ENCODE measurements at regions not wholly inside any gene's neighbourhood (a gene's known extent, or its start where the extent isn't known, plus 50 kb on each side); places are given as distances from the start of the nearest gene placed in this dataset.

GRCh38 chr6:131381052-131381708 is 191.8 kb upstream of the ARG1 start:
- H3K4me1 ChIP-seq (ENCODE audit: control insufficient read depth, insufficient read depth, low read length), result peaks cover 8% of the 10 kb centered on the region
- H3K9me3 ChIP-seq (ENCODE audit: control insufficient read depth, insufficient read depth, low read length), result peaks cover 1% of the 10 kb centered on the region
- DNase-seq (ENCODE audit: low read depth in 4 of 6, low spot score in 6 of 6), result peak in 2 of 6 donors; percentile 65 to 74
- no peak overlapping the region for H3K4me3 ChIP-seq (ENCODE audit: low read depth, low read length)
- H3K27me3 ChIP-seq (ENCODE audit: control insufficient read depth, insufficient read depth, low read length), result no peaks in the 10 kb centered on the region
- peak overlapping the region; percentile 65 for H3K27ac ChIP-seq (ENCODE audit: low read depth, low read length)
- H3K36me3 ChIP-seq (ENCODE audit: control insufficient read depth, insufficient read depth, low read length), result no peaks in the 10 kb centered on the region
- 63% methylated on average over 2 of the region's 9 CpGs for WGBS (ENCODE audit: insufficient coverage)

GRCh38 chr6:131381709-131382093 is 191.3 kb upstream of the ARG1 start:
- no peak overlapping the region for H3K4me3 ChIP-seq (ENCODE audit: low read depth, low read length)
- no peaks in the 10 kb centered on the region for H3K36me3 ChIP-seq (ENCODE audit: control insufficient read depth, insufficient read depth, low read length)
- 62% methylated on average over 5 of the region's 7 CpGs for WGBS (ENCODE audit: insufficient coverage)
- H3K4me1 ChIP-seq (ENCODE audit: control insufficient read depth, insufficient read depth, low read length), result peaks cover 8% of the 10 kb centered on the region
- H3K27ac ChIP-seq (ENCODE audit: low read depth, low read length), result peak overlapping the region; percentile 65
- no peaks in the 10 kb centered on the region for H3K27me3 ChIP-seq (ENCODE audit: control insufficient read depth, insufficient read depth, low read length)
- peaks cover 1% of the 10 kb centered on the region for H3K9me3 ChIP-seq (ENCODE audit: control insufficient read depth, insufficient read depth, low read length)
- DNase-seq (ENCODE audit: low read depth in 4 of 6, low spot score in 6 of 6), result no peak

GRCh38 chr6:131382631-131383030 is 190.4 kb upstream of the ARG1 start:
- Histone ChIP-seq H3K9me3 (ENCODE audit: control insufficient read depth, insufficient read depth, low read length) (peaks cover 1% of the 10 kb centered on the region), H3K27me3 (ENCODE audit: control insufficient read depth, insufficient read depth, low read length) (no peaks in the 10 kb centered on the region), H3K4me1 (ENCODE audit: control insufficient read depth, insufficient read depth, low read length) (peaks cover 8% of the 10 kb centered on the region), H3K27ac (ENCODE audit: low read depth, low read length) (no peak overlapping the region), H3K36me3 (ENCODE audit: control insufficient read depth, insufficient read depth, low read length) (no peaks in the 10 kb centered on the region), H3K4me3 (ENCODE audit: low read depth, low read length) (no peak overlapping the region)
- DNase-seq (ENCODE audit: low read depth in 4 of 6, low spot score in 6 of 6), result peak in 2 of 6 donors; percentile 58 to 79
- 42% methylated on average over 8 of the region's 10 CpGs for WGBS (ENCODE audit: insufficient coverage)

- H3K27ac ChIP-seq (ENCODE audit: low read depth, low read length), result no peak overlapping the region
- H3K36me3 ChIP-seq (ENCODE audit: control insufficient read depth, insufficient read depth, low read length), result no peaks in the 10 kb centered on the region
- H3K4me1 ChIP-seq (ENCODE audit: control insufficient read depth, insufficient read depth, low read length), result peaks cover 8% of the 10 kb centered on the region
- H3K4me3 ChIP-seq (ENCODE audit: low read depth, low read length), result no peak overlapping the region
- 58% methylated on average over 4 of the region's 6 CpGs for WGBS (ENCODE audit: insufficient coverage)
- H3K27me3 ChIP-seq (ENCODE audit: control insufficient read depth, insufficient read depth, low read length), result no peaks in the 10 kb centered on the region
- peaks cover 1% of the 10 kb centered on the region for H3K9me3 ChIP-seq (ENCODE audit: control insufficient read depth, insufficient read depth, low read length)
- DNase-seq (ENCODE audit: low read depth in 4 of 6, low spot score in 6 of 6), result peak in 1 of 6 donors; percentile 55
Observed at GRCh38 chr6:131383421-131384411, 189.3 kb upstream of the ARG1 start.

- Histone ChIP-seq H3K4me3 (ENCODE audit: low read depth, low read length) (no peak overlapping the region), H3K27me3 (ENCODE audit: control insufficient read depth, insufficient read depth, low read length) (no peaks in the 10 kb centered on the region), H3K9me3 (ENCODE audit: control insufficient read depth, insufficient read depth, low read length) (peaks cover 1% of the 10 kb centered on the region), H3K27ac (ENCODE audit: low read depth, low read length) (no peak overlapping the region), H3K4me1 (ENCODE audit: control insufficient read depth, insufficient read depth, low read length) (peaks cover 5% of the 10 kb centered on the region), H3K36me3 (ENCODE audit: control insufficient read depth, insufficient read depth, low read length) (no peaks in the 10 kb centered on the region)
- WGBS (ENCODE audit: insufficient coverage), result 20% methylated on average over 1 of the region's 5 CpGs
- peak in 2 of 6 donors; percentile 42 to 87 for DNase-seq (ENCODE audit: low read depth in 4 of 6, low spot score in 6 of 6)
Observed at GRCh38 chr6:131387562-131388447, 185.2 kb upstream of the ARG1 start.

GRCh38 chr6:131390322-131390721 is 182.7 kb upstream of the ARG1 start:
- WGBS (ENCODE audit: insufficient coverage), result 100% methylated on average over 1 of the region's 5 CpGs
- no peaks in the 10 kb centered on the region for H3K36me3 ChIP-seq (ENCODE audit: control insufficient read depth, insufficient read depth, low read length)
- no peaks in the 10 kb centered on the region for H3K27me3 ChIP-seq (ENCODE audit: control insufficient read depth, insufficient read depth, low read length)

GRCh38 chr6:131391116-131391515 is 181.9 kb upstream of the ARG1 start:
- WGBS (ENCODE audit: insufficient coverage), result 90% methylated on average over 1 of the region's 1 CpG
- no peak overlapping the region for H3K4me3 ChIP-seq (ENCODE audit: low read depth, low read length)
- peak in 1 of 6 donors; percentile 79 for DNase-seq (ENCODE audit: low read depth in 4 of 6, low spot score in 6 of 6)

More at GRCh38 chr6:131390322-131390721, 182.7 kb upstream of the ARG1 start:
- Histone ChIP-seq H3K9me3 (ENCODE audit: control insufficient read depth, insufficient read depth, low read length) (peaks cover 1% of the 10 kb centered on the region), H3K4me1 (ENCODE audit: control insufficient read depth, insufficient read depth, low read length) (no peaks in the 10 kb centered on the region), H3K4me3 (ENCODE audit: low read depth, low read length) (no peak overlapping the region), H3K27ac (ENCODE audit: low read depth, low read length) (no peak overlapping the region)
- DNase-seq (ENCODE audit: low read depth in 4 of 6, low spot score in 6 of 6), result no peak

GRCh38 chr6:131393433-131393832 is 179.6 kb upstream of the ARG1 start:
- Histone ChIP-seq H3K4me1 (ENCODE audit: control insufficient read depth, insufficient read depth, low read length) (no peaks in the 10 kb centered on the region), H3K27me3 (ENCODE audit: control insufficient read depth, insufficient read depth, low read length) (no peaks in the 10 kb centered on the region), H3K9me3 (ENCODE audit: control insufficient read depth, insufficient read depth, low read length) (no peaks in the 10 kb centered on the region), H3K4me3 (ENCODE audit: low read depth, low read length) (no peak overlapping the region), H3K27ac (ENCODE audit: low read depth, low read length) (no peak overlapping the region), H3K36me3 (ENCODE audit: control insufficient read depth, insufficient read depth, low read length) (no peaks in the 10 kb centered on the region)
- DNase-seq (ENCODE audit: low read depth in 4 of 6, low spot score in 6 of 6), result no peak
- WGBS (ENCODE audit: insufficient coverage), result no CpG with 5 or more reads among the region's 2 CpGs

More at GRCh38 chr6:131391116-131391515, 181.9 kb upstream of the ARG1 start:
- H3K9me3 ChIP-seq (ENCODE audit: control insufficient read depth, insufficient read depth, low read length), result peaks cover under 1% of the 10 kb centered on the region
- H3K4me1 ChIP-seq (ENCODE audit: control insufficient read depth, insufficient read depth, low read length), result no peaks in the 10 kb centered on the region
- H3K27me3 ChIP-seq (ENCODE audit: control insufficient read depth, insufficient read depth, low read length), result no peaks in the 10 kb centered on the region
- no peaks in the 10 kb centered on the region for H3K36me3 ChIP-seq (ENCODE audit: control insufficient read depth, insufficient read depth, low read length)
- H3K27ac ChIP-seq (ENCODE audit: low read depth, low read length), result no peak overlapping the region

GRCh38 chr6:131394768-131395432 is 178.1 kb upstream of the ARG1 start:
- Histone ChIP-seq H3K27me3 (ENCODE audit: control insufficient read depth, insufficient read depth, low read length) (no peaks in the 10 kb centered on the region), H3K4me1 (ENCODE audit: control insufficient read depth, insufficient read depth, low read length) (no peaks in the 10 kb centered on the region), H3K9me3 (ENCODE audit: control insufficient read depth, insufficient read depth, low read length) (no peaks in the 10 kb centered on the region), H3K27ac (ENCODE audit: low read depth, low read length) (no peak overlapping the region), H3K4me3 (ENCODE audit: low read depth, low read length) (no peak overlapping the region), H3K36me3 (ENCODE audit: control insufficient read depth, insufficient read depth, low read length) (no peaks in the 10 kb centered on the region)
- no peak for DNase-seq (ENCODE audit: low read depth in 4 of 6, low spot score in 6 of 6)
- 100% methylated on average over 1 of the region's 1 CpG for WGBS (ENCODE audit: insufficient coverage)
